DND-41 (cell line): ENCODE measurements at regions not wholly inside any gene's neighbourhood (a gene's known extent, or its start where the extent isn't known, plus 50 kb on each side); places are given as distances from the start of the nearest gene placed in this dataset.

Source experiments
- ATAC-seq: fragments of 200-7000 bp; cut with Tn5 transposase; 3 replicates; pipeline ENCODE4 v1.9.1; 2021; ENCODE audit warnings: low read depth; ENCODE audit not compliant: insufficient read depth
- DNase-seq: peaks from one replicate; pipeline ENCODE4 v3.0.0-alpha.2; 2020
- H2AFZ ChIP-seq: 2 replicates; pipeline ENCODE4 v1.6.0; 2012; ENCODE audit warnings: low read depth, low read length
- H3K27ac ChIP-seq: 2 replicates; pipeline ENCODE4 v1.5.1; 2012; ENCODE audit warnings: low read length, inconsistent platforms
- H3K27me3 ChIP-seq: fragments of 200-600 bp; sonication (generic); 2 replicates; pipeline ENCODE4 v1.6.0; 2012; ENCODE audit warnings: low read length, mild to moderate bottlenecking, inconsistent platforms; ENCODE audit not compliant: insufficient read depth, poor library complexity
- H3K36me3 ChIP-seq: 2 replicates; pipeline ENCODE4 v1.5.1; 2012; ENCODE audit warnings: low read length, inconsistent platforms; ENCODE audit not compliant: insufficient read depth
- H3K4me1 ChIP-seq: 2 replicates; pipeline ENCODE4 v1.5.1; 2012; ENCODE audit warnings: mild to moderate bottlenecking, low read length; ENCODE audit not compliant: insufficient read depth
- H3K4me2 ChIP-seq: 2 replicates; pipeline ENCODE4 v1.6.0; 2012; ENCODE audit warnings: mild to moderate bottlenecking, moderate library complexity, low read length, inconsistent platforms; ENCODE audit not compliant: insufficient read depth
- H3K4me3 ChIP-seq, 2 experiments: fragments of 200-600 bp in 1 of 2; shearing (Covaris generic) in 1 of 2; 2 replicates each; pipeline ENCODE4 v1.5.1; 2012 to 2016; ENCODE audit warnings: inconsistent platforms in 2 of 2, low read length in 2 of 2, mild to moderate bottlenecking in 2 of 2, low read depth in 1 of 2, moderate library complexity in 1 of 2
- H3K79me2 ChIP-seq: 2 replicates; pipeline ENCODE4 v1.6.0; 2012; ENCODE audit warnings: low read length, inconsistent platforms; ENCODE audit not compliant: insufficient read depth
- H3K9ac ChIP-seq: 2 replicates; pipeline ENCODE4 v1.6.0; 2012; ENCODE audit warnings: low read depth, mild to moderate bottlenecking, inconsistent platforms, low read length, moderate library complexity
- H3K9me3 ChIP-seq: 2 replicates; pipeline ENCODE4 v1.5.1; 2012; ENCODE audit warnings: low read length, moderate library complexity, mild to moderate bottlenecking, inconsistent platforms; ENCODE audit not compliant: insufficient read depth, severe bottlenecking
- H4K20me1 ChIP-seq: 2 replicates; pipeline ENCODE4 v1.6.0; 2012; ENCODE audit warnings: low read length; ENCODE audit not compliant: insufficient read depth
- CTCF ChIP-seq: IDR thresholded peaks from 2 replicates; pipeline ENCODE4 v1.5.1; 2012; ENCODE audit warnings: borderline replicate concordance, low read length, moderate library complexity, mild to moderate bottlenecking; ENCODE audit not compliant: poor library complexity, severe bottlenecking; ENCODE audit errors: extremely low read depth
- EZH2 ChIP-seq: IDR thresholded peaks from 3 replicates; pipeline ENCODE4 v1.6.1; 2012; ENCODE audit warnings: borderline replicate concordance, low read depth, mild to moderate bottlenecking, moderate library complexity, low read length, inconsistent platforms; ENCODE audit not compliant: severe bottlenecking

GRCh38 chr7:86939197-86939814 lies 120.1 kb downstream of the ELAPOR2 start:
- ATAC-seq: peak; percentile 77
- H2AFZ ChIP-seq: peak overlapping the region; percentile 26; the same call in 1 of the 2 replicates
- no peaks in the 10 kb centered on the region for H3K79me2 ChIP-seq
- no peak overlapping the region for H3K4me2 ChIP-seq
- H3K36me3 ChIP-seq: no peaks in the 10 kb centered on the region
- no peaks in the 10 kb centered on the region for H4K20me1 ChIP-seq
- H3K27ac ChIP-seq: no peak overlapping the region
- peaks cover 6% of the 10 kb centered on the region for H3K27me3 ChIP-seq
- no peaks in the 10 kb centered on the region for H3K9me3 ChIP-seq
- peak; percentile 43 for DNase-seq
- H3K9ac ChIP-seq: no peak overlapping the region
- H3K4me1 ChIP-seq: no peaks in the 10 kb centered on the region
- H3K4me3 ChIP-seq: no peak overlapping the region
- TF ChIP-seq EZH2 (no peak), CTCF (peak; percentile 74)

DNA sequence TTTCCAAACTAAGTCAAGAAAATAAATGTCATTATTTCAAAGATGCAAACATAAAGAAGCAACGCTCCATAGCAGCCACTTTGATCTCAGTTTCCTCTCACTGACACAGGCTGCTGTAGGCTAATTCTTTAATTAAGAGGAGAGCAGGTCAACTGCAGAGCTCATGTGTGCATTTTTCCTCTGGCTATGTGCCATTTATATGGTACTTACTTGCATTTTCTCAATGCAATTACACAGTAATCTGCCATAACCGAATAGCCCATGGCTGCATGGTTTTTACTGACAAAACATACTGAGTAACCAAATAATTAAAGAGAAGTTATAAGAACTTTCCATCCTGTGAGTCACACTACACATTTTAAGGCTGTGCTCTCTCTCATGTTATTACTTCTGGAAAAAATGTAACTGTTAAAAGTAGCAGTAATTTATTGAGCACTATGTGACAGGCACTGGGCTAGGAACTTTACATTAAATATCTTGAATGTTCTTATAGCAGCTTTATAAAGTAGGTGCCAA lies 122.0 kb downstream of the ELAPOR2 start:
- H3K4me2 ChIP-seq: no peak overlapping the region
- no peaks in the 10 kb centered on the region for H4K20me1 ChIP-seq
- no peak overlapping the region for H3K9ac ChIP-seq
- no peaks in the 10 kb centered on the region for H3K9me3 ChIP-seq
- no peaks in the 10 kb centered on the region for H3K79me2 ChIP-seq
- H3K4me3 ChIP-seq: no peak overlapping the region
- peaks cover 6% of the 10 kb centered on the region for H3K27me3 ChIP-seq
- no peak overlapping the region for H3K27ac ChIP-seq
- no peaks in the 10 kb centered on the region for H3K36me3 ChIP-seq
- TF ChIP-seq CTCF: no peak
- no peak for TF ChIP-seq EZH2
- DNase-seq (no peak), ATAC-seq (no peak)
- H3K4me1 ChIP-seq: no peaks in the 10 kb centered on the region
- H2AFZ ChIP-seq: no peak overlapping the region

DNA sequence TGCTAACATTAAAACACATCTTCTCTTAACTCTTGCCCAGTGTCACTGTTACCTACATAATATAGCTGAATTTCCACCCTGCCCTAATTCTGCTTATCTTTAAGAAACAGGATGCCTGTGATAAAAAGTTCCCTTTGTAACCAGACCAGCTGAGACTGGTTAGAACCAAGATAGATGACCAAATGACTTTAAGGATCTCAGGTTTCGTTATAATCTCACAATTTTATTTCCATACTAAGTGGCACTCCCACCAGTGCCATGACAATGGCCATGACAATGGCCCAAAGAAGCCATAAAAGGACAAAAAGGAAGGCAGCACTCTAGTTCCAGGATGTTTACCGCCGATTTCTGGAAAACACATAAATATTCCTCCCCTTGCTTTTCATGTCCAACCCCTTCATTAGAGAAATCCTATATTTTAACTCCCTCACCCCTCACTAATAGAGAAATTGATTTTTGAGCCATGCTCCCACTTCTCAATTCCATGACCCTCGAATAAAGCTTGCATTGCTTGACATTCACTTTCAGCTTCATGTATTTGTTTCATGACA lies 126.1 kb downstream of the ELAPOR2 start:
- TF ChIP-seq EZH2: no peak
- no peak for TF ChIP-seq CTCF
- H3K36me3 ChIP-seq: no peaks in the 10 kb centered on the region
- H3K4me1 ChIP-seq: no peaks in the 10 kb centered on the region
- H2AFZ ChIP-seq: no peak overlapping the region
- H3K4me3 ChIP-seq: no peak overlapping the region
- ATAC-seq (no peak), DNase-seq (no peak)
- H3K79me2 ChIP-seq: no peaks in the 10 kb centered on the region
- H3K27ac ChIP-seq: no peak overlapping the region
- no peak overlapping the region for H3K9ac ChIP-seq
- H3K4me2 ChIP-seq: no peak overlapping the region
- H3K27me3 ChIP-seq: no peaks in the 10 kb centered on the region
- H4K20me1 ChIP-seq: no peaks in the 10 kb centered on the region
- H3K9me3 ChIP-seq: no peaks in the 10 kb centered on the region
